ENCODE measurements at regions not wholly inside any gene's neighbourhood (a gene's known extent, or its start where the extent isn't known, plus 50 kb on each side); places are given as distances from the start of the nearest gene placed in this dataset.

DNA sequence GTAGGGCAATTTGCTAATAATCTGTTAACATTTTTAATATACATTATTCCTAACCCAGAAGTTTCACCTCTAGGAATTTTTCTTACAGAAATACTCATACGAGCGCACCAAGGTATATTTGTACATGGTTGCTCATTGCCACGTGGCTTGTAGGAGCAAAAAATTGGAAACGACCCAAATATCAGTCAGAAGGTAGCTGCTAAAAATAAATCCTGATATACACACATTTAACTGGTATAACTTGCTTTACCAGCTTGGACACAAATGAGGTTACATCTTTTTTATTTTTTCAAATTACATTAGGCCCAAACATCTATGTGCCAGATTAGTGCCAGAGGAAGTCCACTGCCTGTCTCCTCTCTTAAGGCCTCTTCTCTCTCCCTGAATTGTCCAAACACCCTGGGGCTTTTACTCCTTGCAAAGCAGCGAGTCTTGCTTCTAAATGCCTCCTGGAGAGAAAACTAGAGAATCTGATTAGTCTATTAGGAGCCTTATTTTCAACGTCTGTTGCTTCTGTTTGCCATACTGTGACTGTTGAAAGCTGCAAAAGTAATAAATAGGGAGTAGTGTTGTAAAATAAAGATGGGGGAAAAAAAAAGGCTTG is 92.0 kb upstream of the SSBP2 start:
- DNase-seq (ENCODE audit: low spot score) (no peak), ATAC-seq (no peak)
- no peaks in the 10 kb centered on the region for H3K27me3 ChIP-seq (ENCODE audit: insufficient read depth)
- no peaks in the 10 kb centered on the region for H3K79me2 ChIP-seq (replicated peaks; ENCODE audit: insufficient read depth)
- H3K4me2 ChIP-seq = no peak overlapping the region
- H3K4me1 Mint-ChIP-seq = peaks cover 6% of the 10 kb centered on the region
- no peak overlapping the region for H3K27ac Mint-ChIP-seq
- peaks cover 13% of the 10 kb centered on the region; the same call in 1 of the 2 replicates for H3K4me1 ChIP-seq (ENCODE audit: insufficient read depth)
- no peaks in the 10 kb centered on the region for H3F3A ChIP-seq (replicated peaks; ENCODE audit: low read depth)
- H3K9me3 Mint-ChIP-seq = no peaks in the 10 kb centered on the region
- no peak overlapping the region for H3K4me3 Mint-ChIP-seq
- no peak overlapping the region for H3K4me3 ChIP-seq
- peak overlapping the region; percentile 85; the same call in 1 of the 2 replicates for H2AFZ ChIP-seq
- TF ChIP-seq CREB1 (CRISPR knock-in tag; IDR thresholded peaks at IDR 0.05; ENCODE audit: low read depth) = no peak
- no peak for TF ChIP-seq NANOG (IDR thresholded peaks at IDR 0.05; ENCODE audit: borderline replicate concordance)
- TF ChIP-seq ETS1 (IDR thresholded peaks at IDR 0.05) = no peak
- no peak for TF ChIP-seq ZNF114 (CRISPR knock-in tag; IDR thresholded peaks at IDR 0.05)
- TF ChIP-seq, protein P1, sequence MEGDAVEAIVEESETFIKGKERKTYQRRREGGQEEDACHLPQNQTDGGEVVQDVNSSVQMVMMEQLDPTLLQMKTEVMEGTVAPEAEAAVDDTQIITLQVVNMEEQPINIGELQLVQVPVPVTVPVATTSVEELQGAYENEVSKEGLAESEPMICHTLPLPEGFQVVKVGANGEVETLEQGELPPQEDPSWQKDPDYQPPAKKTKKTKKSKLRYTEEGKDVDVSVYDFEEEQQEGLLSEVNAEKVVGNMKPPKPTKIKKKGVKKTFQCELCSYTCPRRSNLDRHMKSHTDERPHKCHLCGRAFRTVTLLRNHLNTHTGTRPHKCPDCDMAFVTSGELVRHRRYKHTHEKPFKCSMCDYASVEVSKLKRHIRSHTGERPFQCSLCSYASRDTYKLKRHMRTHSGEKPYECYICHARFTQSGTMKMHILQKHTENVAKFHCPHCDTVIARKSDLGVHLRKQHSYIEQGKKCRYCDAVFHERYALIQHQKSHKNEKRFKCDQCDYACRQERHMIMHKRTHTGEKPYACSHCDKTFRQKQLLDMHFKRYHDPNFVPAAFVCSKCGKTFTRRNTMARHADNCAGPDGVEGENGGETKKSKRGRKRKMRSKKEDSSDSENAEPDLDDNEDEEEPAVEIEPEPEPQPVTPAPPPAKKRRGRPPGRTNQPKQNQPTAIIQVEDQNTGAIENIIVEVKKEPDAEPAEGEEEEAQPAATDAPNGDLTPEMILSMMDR (conservative IDR thresholded peaks at IDR 0.05; ENCODE audit: low read depth in 2 of 2) = no peak
- TF ChIP-seq ZNF462 (CRISPR knock-in tag; IDR thresholded peaks at IDR 0.05) = no peak
- TF ChIP-seq EZH2phosphoT487 (IDR thresholded peaks at IDR 0.05; ENCODE audit: unreplicated experiment) = no peak
- no peak for TF ChIP-seq ZNF331 (CRISPR knock-in tag; IDR thresholded peaks at IDR 0.05; ENCODE audit: low read depth)
- TF ChIP-seq POLR2AphosphoS5 (IDR thresholded peaks at IDR 0.05; ENCODE audit: low read depth) = no peak
- TF ChIP-seq, protein P2, sequence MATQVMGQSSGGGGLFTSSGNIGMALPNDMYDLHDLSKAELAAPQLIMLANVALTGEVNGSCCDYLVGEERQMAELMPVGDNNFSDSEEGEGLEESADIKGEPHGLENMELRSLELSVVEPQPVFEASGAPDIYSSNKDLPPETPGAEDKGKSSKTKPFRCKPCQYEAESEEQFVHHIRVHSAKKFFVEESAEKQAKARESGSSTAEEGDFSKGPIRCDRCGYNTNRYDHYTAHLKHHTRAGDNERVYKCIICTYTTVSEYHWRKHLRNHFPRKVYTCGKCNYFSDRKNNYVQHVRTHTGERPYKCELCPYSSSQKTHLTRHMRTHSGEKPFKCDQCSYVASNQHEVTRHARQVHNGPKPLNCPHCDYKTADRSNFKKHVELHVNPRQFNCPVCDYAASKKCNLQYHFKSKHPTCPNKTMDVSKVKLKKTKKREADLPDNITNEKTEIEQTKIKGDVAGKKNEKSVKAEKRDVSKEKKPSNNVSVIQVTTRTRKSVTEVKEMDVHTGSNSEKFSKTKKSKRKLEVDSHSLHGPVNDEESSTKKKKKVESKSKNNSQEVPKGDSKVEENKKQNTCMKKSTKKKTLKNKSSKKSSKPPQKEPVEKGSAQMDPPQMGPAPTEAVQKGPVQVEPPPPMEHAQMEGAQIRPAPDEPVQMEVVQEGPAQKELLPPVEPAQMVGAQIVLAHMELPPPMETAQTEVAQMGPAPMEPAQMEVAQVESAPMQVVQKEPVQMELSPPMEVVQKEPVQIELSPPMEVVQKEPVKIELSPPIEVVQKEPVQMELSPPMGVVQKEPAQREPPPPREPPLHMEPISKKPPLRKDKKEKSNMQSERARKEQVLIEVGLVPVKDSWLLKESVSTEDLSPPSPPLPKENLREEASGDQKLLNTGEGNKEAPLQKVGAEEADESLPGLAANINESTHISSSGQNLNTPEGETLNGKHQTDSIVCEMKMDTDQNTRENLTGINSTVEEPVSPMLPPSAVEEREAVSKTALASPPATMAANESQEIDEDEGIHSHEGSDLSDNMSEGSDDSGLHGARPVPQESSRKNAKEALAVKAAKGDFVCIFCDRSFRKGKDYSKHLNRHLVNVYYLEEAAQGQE (IDR thresholded peaks at IDR 0.05; ENCODE audit: unreplicated experiment) = no peak
- no peaks in the 10 kb centered on the region for H3K36me3 ChIP-seq (ENCODE audit: insufficient read depth)
- H4K20me1 ChIP-seq (replicated peaks; ENCODE audit: insufficient read depth) = no peaks in the 10 kb centered on the region
- H3K36me3 Mint-ChIP-seq (ENCODE audit: low read depth) = no peaks in the 10 kb centered on the region
- H3K27ac ChIP-seq (ENCODE audit: low read depth) = 0 out of 2 replicates have a peak overlapping the region, but pooled peaks have one; percentile 51
- H3K27me3 Mint-ChIP-seq (ENCODE audit: insufficient read depth, low read depth, poor library complexity) = peaks cover 2% of the 10 kb centered on the region
- peaks cover 3% of the 10 kb centered on the region; the same call in 1 of the 2 replicates for H3K9me2 ChIP-seq (ENCODE audit: insufficient read depth)

Data from GM23338 (cell line).